SU-DHL-6 (cell line): ENCODE measurements at regions not wholly inside any gene's neighbourhood (a gene's known extent, or its start where the extent isn't known, plus 50 kb on each side); places are given as distances from the start of the nearest gene placed in this dataset.

Experiments
- H2AFZ ChIP-seq: fragments of 200-600 bp; sonication (generic); 2 replicates; pipeline ENCODE4 v1.6.1; 2014; ENCODE audit warnings: low read depth, mild to moderate bottlenecking, moderate library complexity, mixed read lengths, antibody characterized with exemption, low read length; ENCODE audit not compliant: severe bottlenecking
- H3F3A ChIP-seq: fragments of 200-600 bp; shearing (Covaris generic); 2 replicates; pipeline ENCODE4 v1.6.0; 2016; ENCODE audit warnings: antibody characterized with exemption, mild to moderate bottlenecking; ENCODE audit not compliant: insufficient read depth
- H3K27ac ChIP-seq: fragments of 200-600 bp; sonication (generic); 2 replicates; pipeline ENCODE4 v1.5.1; 2016; ENCODE audit warnings: low read depth, mild to moderate bottlenecking, low read length, moderate library complexity, mixed read lengths
- H3K27me3 ChIP-seq: fragments of 200-600 bp; sonication (generic), shearing (Covaris generic); 2 replicates; pipeline ENCODE4 v1.6.0; 2014; ENCODE audit warnings: mild to moderate bottlenecking, low read length
- H3K36me3 ChIP-seq: fragments of 200-600 bp; sonication (generic); 2 replicates; pipeline ENCODE4 v1.6.1; 2014; ENCODE audit warnings: mild to moderate bottlenecking, low read length, mixed read lengths
- H3K4me2 ChIP-seq: fragments of 300-600, 200-600 bp; shearing (Covaris generic), sonication (generic); 2 replicates; pipeline ENCODE4 v1.6.0; 2014; ENCODE audit warnings: low read length, low read depth, mild to moderate bottlenecking; ENCODE audit not compliant: poor library complexity, severe bottlenecking
- H3K4me3 ChIP-seq: fragments of 200-600 bp; sonication (generic); 2 replicates; pipeline ENCODE4 v1.5.1; 2014; ENCODE audit warnings: antibody characterized with exemption, low read length, mild to moderate bottlenecking, mixed read lengths; ENCODE audit not compliant: insufficient read depth, poor library complexity, severe bottlenecking
- H3K79me2 ChIP-seq: fragments of 200-600 bp; sonication (generic); 2 replicates; pipeline ENCODE4 v1.6.1; 2014; ENCODE audit warnings: mild to moderate bottlenecking, low read length, moderate library complexity; ENCODE audit not compliant: insufficient read depth
- H3K9ac ChIP-seq: fragments of 200-600 bp; sonication (generic); 2 replicates; pipeline ENCODE4 v1.7.0; 2014; ENCODE audit warnings: mild to moderate bottlenecking, low read length
- H3K9me2 ChIP-seq: fragments of 200-600 bp; sonication (generic); replicated peaks from 2 replicates; pipeline ENCODE4 v1.6.1; 2014; ENCODE audit warnings: low read length; ENCODE audit not compliant: insufficient read depth
- H3K9me3 ChIP-seq: fragments of 200-600 bp; sonication (generic); 2 replicates; pipeline ENCODE4 v1.6.1; 2014; ENCODE audit warnings: low read length, mixed read lengths; ENCODE audit not compliant: insufficient read depth
- H4K20me1 ChIP-seq: fragments of 200-600 bp; sonication (generic); 2 replicates; pipeline ENCODE4 v1.6.1; 2014; ENCODE audit warnings: low read depth, mild to moderate bottlenecking, antibody characterized with exemption, low read length, moderate library complexity, mixed read lengths
- CTCF ChIP-seq: fragments of 200-600 bp; sonication (generic); IDR thresholded peaks from one replicate; pipeline ENCODE4 v1.5.1; 2017; ENCODE audit warnings: antibody characterized with exemption, mild to moderate bottlenecking, low read length, moderate library complexity; ENCODE audit not compliant: insufficient read depth, poor library complexity, severe bottlenecking
- EZH2phosphoT487 ChIP-seq: fragments of 200-600 bp; sonication (generic), shearing (Covaris generic); conservative IDR thresholded peaks from 2 replicates; pipeline ENCODE4 v1.6.1; 2018; ENCODE audit warnings: mild to moderate bottlenecking, antibody characterized with exemption, low read length, moderate library complexity, mixed read lengths

- Histone ChIP-seq H3K9ac (no peak overlapping the region), H3K9me3 (no peaks in the 10 kb centered on the region), H3K27ac (no peak overlapping the region), H3K9me2 (no peaks in the 10 kb centered on the region), H2AFZ (no peak overlapping the region), H3K79me2 (no peaks in the 10 kb centered on the region), H3K4me2 (no peak overlapping the region), H3K4me3 (no peak overlapping the region), H3F3A (no peaks in the 10 kb centered on the region), H4K20me1 (no peaks in the 10 kb centered on the region), H3K36me3 (no peaks in the 10 kb centered on the region), H3K27me3 (no peaks in the 10 kb centered on the region)
- no peak for TF ChIP-seq EZH2phosphoT487
- TF ChIP-seq CTCF = no peak
Measured at GRCh38 chr12:115852054-115852453, 425.4 kb downstream of the MED13L start.

DNA sequence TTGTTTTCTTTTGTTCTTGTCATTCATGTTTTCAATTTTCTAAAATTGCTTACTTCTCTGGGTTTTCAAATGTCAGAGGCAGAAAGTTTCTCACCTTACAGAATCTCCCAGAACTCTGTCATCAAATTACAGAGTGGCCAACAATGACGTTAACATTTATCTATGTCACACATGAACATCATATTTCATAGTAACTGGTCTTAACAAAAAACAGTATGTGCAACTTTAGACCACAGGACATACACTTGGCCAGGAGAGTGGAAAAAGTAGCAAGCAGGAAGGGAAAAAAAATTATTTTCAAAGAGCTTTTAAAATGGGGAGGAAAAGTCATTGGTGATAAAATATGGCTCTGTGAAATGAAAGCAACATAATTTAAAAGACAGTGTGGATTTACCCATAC is 426.5 kb downstream of the MED13L start:
- H3K79me2 ChIP-seq = no peaks in the 10 kb centered on the region
- no peaks in the 10 kb centered on the region for H3K9me2 ChIP-seq
- no peaks in the 10 kb centered on the region for H3K36me3 ChIP-seq
- H3K27me3 ChIP-seq = no peaks in the 10 kb centered on the region
- no peak overlapping the region for H2AFZ ChIP-seq
- no peaks in the 10 kb centered on the region for H3K9me3 ChIP-seq
- H3F3A ChIP-seq = no peaks in the 10 kb centered on the region
- no peaks in the 10 kb centered on the region for H4K20me1 ChIP-seq
- TF ChIP-seq EZH2phosphoT487 (no peak), CTCF (no peak)
- H3K4me3 ChIP-seq = no peak overlapping the region
- H3K27ac ChIP-seq = no peak overlapping the region
- no peak overlapping the region for H3K4me2 ChIP-seq
- H3K9ac ChIP-seq = no peak overlapping the region

GRCh38 chr12:115849262-115849943 is 428.1 kb downstream of the MED13L start:
- H3K27ac ChIP-seq = no peak overlapping the region
- no peaks in the 10 kb centered on the region for H3K9me2 ChIP-seq
- no peaks in the 10 kb centered on the region for H3K27me3 ChIP-seq
- no peaks in the 10 kb centered on the region for H3K9me3 ChIP-seq
- H3F3A ChIP-seq = no peaks in the 10 kb centered on the region
- H2AFZ ChIP-seq = no peak overlapping the region
- H3K4me3 ChIP-seq = no peak overlapping the region
- no peaks in the 10 kb centered on the region for H4K20me1 ChIP-seq
- no peak overlapping the region for H3K4me2 ChIP-seq
- TF ChIP-seq EZH2phosphoT487 = no peak
- H3K36me3 ChIP-seq = no peaks in the 10 kb centered on the region
- H3K79me2 ChIP-seq = no peaks in the 10 kb centered on the region
- no peak overlapping the region for H3K9ac ChIP-seq

DNA sequence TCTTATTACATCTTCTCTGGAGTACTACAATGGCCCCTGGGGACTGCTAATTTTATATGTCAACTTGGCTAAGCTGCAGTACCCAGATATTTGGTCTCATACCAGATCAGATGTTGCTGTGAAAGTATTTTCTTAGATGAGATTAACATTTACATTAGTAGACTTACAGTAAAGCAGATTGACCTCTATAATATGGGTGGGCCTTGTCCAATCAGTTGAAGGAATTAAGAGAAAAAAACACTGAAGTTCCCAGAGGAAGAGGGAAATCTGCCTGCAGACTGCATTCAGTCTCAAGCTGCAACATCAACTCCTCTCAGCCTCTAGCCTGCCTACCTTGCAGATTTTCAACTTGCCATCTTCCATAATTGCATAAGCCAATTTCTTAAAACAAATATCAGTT is 430.1 kb downstream of the MED13L start:
- Histone ChIP-seq H2AFZ (no peak overlapping the region), H3K36me3 (no peaks in the 10 kb centered on the region), H3K9me3 (no peaks in the 10 kb centered on the region), H3K27me3 (no peaks in the 10 kb centered on the region), H3K9ac (no peak overlapping the region), H3K4me2 (no peak overlapping the region), H3F3A (no peaks in the 10 kb centered on the region), H3K4me3 (no peak overlapping the region), H3K9me2 (no peaks in the 10 kb centered on the region), H4K20me1 (no peaks in the 10 kb centered on the region), H3K27ac (no peak overlapping the region), H3K79me2 (no peaks in the 10 kb centered on the region)
- no peak for TF ChIP-seq EZH2phosphoT487
- TF ChIP-seq CTCF = no peak
